ENCODE measurements at regions not wholly inside any gene's neighbourhood (a gene's known extent, or its start where the extent isn't known, plus 50 kb on each side); places are given as distances from the start of the nearest gene placed in this dataset.
"Not testable (repeated sequence)": the region's sequence is repeated elsewhere in the genome, so short reads cannot be mapped to it uniquely, and the experiment has no call there.

DNA sequence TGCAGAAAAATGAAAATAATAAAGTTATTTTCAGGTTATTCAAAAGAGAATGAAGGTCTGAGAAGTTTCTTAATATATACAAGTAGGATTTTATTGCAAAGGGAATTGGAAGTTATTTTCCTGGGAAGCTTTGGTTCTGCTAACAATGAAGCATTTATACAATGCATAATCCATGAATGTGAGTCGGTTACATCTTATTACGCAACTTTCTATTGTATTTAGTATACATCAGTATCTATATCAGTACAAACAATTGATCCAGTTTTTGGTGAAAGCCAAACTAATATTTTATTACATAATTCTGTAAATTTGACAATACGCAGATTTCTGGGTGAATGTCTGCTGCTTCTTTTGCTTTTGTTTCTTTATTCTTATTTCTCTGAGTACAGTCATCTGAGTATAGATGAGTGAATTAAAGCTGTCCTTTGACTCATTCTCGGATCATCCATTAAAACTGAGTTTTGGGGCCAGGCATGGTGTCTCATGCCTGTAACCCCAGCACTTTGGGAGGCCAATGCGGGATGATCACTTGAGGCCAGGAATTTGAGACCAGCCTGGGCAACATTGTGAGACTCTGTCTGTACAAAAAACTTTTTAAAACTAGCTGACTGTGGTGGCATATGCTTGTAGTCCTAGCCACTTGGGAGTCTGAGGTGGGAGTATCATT is 108.5 kb downstream of the SOCS6 start:
- DNase-seq (ENCODE audit: low read depth): no peak

DNA sequence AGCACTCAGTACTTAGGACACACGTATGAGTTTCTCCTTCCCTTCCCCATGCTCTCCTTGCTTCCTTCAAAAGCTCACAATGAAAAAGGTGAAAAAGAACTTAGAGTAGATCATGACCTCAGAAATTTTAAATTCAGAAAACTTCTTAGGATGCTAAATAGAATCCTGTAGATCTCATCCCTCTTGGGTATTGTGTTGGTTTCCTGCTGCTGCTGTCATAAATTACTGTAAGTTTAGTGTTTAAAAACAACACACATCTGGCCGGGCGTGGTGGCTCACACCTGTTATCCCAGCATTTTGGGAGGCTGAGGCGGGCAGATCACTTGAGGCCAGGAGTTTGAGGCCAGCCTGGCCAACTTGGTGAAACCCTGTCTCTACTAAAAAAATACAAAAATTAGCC is 106.9 kb downstream of the SOCS6 start:
- DNase-seq (ENCODE audit: low read depth): not testable (repeated sequence)

DNA sequence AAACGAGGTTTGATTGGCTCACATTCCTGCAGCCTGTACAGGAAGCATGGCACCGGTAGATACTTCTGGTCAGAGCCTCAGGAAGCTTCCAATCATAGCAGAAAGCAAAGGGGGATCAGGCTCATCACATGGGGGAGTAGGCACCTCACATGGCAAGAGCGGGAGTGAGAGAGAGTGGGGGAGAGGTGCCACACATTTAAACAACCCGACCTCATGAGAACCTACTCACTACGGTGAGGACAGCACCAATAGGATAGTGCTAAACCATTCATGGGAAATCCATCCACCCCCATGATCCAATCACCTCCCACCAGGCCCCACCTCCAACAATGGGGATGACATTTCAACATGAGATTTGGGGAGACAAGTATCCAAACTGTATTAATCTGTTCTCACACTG is 105.8 kb downstream of the SOCS6 start:
- DNase-seq (ENCODE audit: low read depth): no peak

DNA sequence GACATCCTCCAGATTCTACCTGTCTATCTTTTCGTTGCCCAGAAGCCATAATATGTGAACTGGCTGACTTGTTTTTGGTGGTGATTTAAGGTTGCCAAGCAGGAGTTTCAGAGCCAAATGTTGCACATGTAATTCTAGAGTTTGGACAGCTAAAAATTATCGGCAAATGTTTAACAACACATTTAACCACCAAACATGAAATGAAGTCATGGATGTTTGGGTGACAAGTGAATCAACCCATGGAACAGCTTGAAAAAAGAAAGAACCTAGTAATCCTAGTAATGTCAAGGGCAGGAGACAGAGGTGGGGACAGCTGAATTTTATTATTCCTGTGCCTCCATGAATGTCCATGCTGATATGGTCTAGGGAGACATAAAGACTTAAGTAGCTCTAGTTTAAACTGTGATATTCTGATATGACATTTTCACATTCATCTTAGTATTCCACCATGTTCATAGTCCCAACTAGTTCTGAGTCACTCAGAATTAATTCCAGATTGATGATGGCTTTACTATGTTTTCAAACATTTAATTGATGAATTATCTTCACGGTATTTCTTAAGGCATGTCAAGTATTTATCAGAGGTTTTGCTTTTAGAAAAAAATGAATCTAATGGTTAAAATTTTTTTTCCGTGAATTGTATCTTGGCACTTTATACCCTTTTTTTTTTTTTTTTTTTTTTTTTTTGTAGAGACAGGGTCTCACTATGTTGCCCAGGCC is 101.7 kb downstream of the SOCS6 start:
- DNase-seq (ENCODE audit: low read depth): no peak

GRCh38 chr18:70389036-70389435 is 100.2 kb downstream of the SOCS6 start:
- DNase-seq (ENCODE audit: low read depth): not testable (repeated sequence)

- DNase-seq (ENCODE audit: low read depth): no peak
These were observed 98.2 kb downstream of the SOCS6 start for GRCh38 chr18:70387027-70387426.

DNA sequence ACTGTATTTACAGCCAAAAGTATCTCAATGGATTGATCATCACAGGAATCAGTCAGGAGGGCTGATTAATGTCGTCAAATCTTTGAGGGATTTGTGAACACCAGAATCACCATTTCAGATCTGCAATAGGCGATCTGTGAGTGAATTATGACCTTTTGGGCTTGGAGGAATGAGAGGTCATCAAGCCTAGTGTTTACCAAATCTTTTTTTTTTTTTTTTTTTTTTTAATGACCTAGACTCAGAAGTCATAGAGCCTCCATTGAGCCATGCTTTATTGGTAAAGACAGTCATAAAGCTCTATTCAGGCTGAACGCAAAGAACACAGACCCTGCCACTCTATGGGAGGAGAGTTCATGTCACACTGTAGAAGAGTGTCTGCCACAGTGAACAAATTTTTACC is 97.7 kb downstream of the SOCS6 start:
- DNase-seq (ENCODE audit: low read depth): no peak

GRCh38 chr18:70385474-70385873 is 96.6 kb downstream of the SOCS6 start:
- no peak for DNase-seq (ENCODE audit: low read depth)

GRCh38 chr18:70384181-70384790 is 95.4 kb downstream of the SOCS6 start:
- peak; percentile 38 for DNase-seq (ENCODE audit: low read depth)

- DNase-seq (ENCODE audit: low read depth): no peak
These were observed 94.3 kb downstream of the SOCS6 start for GRCh38 chr18:70382992-70383717.

DNA sequence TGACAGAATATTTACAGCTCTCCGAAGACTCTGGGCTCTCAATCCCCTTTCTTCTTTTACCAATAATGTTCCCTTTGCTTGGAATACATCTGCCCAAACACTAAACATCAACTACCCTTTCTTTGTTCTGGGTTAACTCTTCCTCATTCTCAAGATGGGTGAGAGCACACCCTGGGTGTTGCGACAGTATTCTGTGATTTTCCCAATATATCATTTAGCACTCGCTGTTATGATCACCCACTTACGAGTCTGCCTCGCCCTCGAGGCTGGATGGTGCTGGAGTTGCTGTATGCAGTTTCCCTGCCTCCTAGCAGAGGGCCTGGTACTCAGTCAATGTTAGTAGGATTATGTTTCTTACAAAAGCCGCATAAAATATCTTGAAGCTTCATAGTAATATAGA is 93.2 kb downstream of the SOCS6 start:
- DNase-seq (ENCODE audit: low read depth): no peak

DNA sequence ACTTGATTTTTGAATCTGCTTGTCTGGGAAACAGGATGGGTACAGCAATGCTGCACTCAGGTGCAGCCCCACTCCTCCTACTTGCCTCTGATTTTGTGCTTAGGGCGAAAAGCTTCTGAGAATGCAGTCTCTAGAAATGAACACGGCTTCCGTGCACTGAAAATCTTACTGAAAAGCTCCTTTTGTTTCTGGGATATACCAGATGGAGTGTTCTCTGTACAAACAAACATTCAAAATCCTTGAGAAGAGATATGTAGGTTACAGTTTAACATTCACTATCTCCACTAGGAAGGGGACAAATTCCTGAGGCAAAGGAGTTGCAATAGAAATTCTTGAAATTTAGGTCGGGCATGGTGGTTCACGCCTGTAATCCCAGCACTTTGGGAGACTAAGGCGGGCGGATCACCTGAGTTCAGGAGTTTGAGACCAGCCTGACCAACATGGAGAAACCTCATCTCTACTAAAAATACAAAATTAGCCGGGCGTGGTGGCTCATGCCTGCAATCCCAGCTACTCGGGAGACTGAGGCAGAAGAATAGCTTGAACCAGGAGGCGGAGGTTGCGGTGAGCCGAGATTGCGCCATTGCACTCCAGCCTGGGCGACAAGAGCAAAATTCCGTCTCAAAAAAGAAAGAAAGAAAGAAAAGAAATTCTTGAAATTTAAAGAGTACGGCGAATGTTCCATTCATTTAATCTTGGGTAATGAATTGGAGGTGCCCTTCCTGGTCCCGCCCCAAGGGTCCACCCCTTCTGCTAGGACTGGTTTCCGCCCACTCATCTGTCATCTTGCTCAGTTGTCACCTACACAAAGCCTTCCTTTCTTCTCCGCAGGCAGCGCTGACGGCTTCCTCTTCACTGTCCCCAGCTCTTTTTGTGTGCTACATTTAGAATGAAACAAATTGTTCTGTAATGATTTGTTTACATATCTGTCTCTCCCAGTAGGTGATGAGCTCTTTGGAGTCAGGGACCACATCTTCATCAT is 92.4 kb downstream of the SOCS6 start:
- no peak for DNase-seq (ENCODE audit: low read depth)

All from myocyte (in vitro differentiated cells).